HepG2 (cell line): ENCODE measurements at regions not wholly inside any gene's neighbourhood (a gene's known extent, or its start where the extent isn't known, plus 50 kb on each side); places are given as distances from the start of the nearest gene placed in this dataset.

Experiments used
- HOXA5 ChIP-seq: sonication (generic); formaldehyde crosslinking; IDR thresholded peaks from 2 replicates; pipeline ENCODE4 v1.4.0; 2020; ENCODE audit warnings: missing genetic modification reagents
- MEF2D ChIP-seq: sonication (generic); formaldehyde crosslinking; IDR thresholded peaks from 2 replicates; pipeline ENCODE4 v1.5.1; 2020; ENCODE audit warnings: mild to moderate bottlenecking, missing genetic modification reagents
- SIX4 ChIP-seq: sonication (generic); formaldehyde crosslinking; IDR thresholded peaks from 2 replicates; pipeline ENCODE4 v1.4.0; 2020; ENCODE audit warnings: missing genetic modification reagents
- SP2 ChIP-seq: sonication (generic); formaldehyde crosslinking; IDR thresholded peaks from 2 replicates; pipeline ENCODE4 v1.5.1; 2020; ENCODE audit warnings: mild to moderate bottlenecking, missing genetic modification reagents
- TARDBP ChIP-seq: sonication (generic); formaldehyde crosslinking; IDR thresholded peaks from 2 replicates; pipeline ENCODE4 v1.8.0; 2022; ENCODE audit warnings: mild to moderate bottlenecking, missing genetic modification reagents
- TCF7L2 ChIP-seq: IDR thresholded peaks from 2 replicates; pipeline ENCODE4 v1.6.1; 2011; ENCODE audit warnings: mild to moderate bottlenecking, low read depth, low read length, moderate library complexity
- ZMAT3 ChIP-seq: sonication (generic); formaldehyde crosslinking; conservative IDR thresholded peaks from 2 replicates; pipeline ENCODE4 v1.7.0; 2021; ENCODE audit warnings: missing genetic modification reagents
- ZNF124 ChIP-seq: sonication (generic); formaldehyde crosslinking; IDR thresholded peaks from 2 replicates; pipeline ENCODE4 v1.4.0; 2020; ENCODE audit warnings: missing genetic modification reagents
- ZNF33B ChIP-seq: sonication (generic); formaldehyde crosslinking; IDR thresholded peaks from 2 replicates; pipeline ENCODE4 v1.5.1; 2020; ENCODE audit warnings: mild to moderate bottlenecking, missing genetic modification reagents
- ZNF501 ChIP-seq: sonication (generic); formaldehyde crosslinking; IDR thresholded peaks from 2 replicates; pipeline ENCODE4 v1.5.1; 2020; ENCODE audit warnings: mild to moderate bottlenecking, moderate library complexity, missing genetic modification reagents
- ZNF580 ChIP-seq: IDR thresholded peaks from 2 replicates; pipeline ENCODE4 v1.6.1; 2016; ENCODE audit warnings: low read depth, borderline replicate concordance
- ZNF619 ChIP-seq: sonication (generic); formaldehyde crosslinking; IDR thresholded peaks from 2 replicates; pipeline ENCODE4 v1.4.0; 2020; ENCODE audit warnings: mild to moderate bottlenecking, missing genetic modification reagents
- ZNF710 ChIP-seq: sonication (generic); formaldehyde crosslinking; IDR thresholded peaks from 2 replicates; pipeline ENCODE4 v1.5.0; 2020; ENCODE audit warnings: mild to moderate bottlenecking, missing genetic modification reagents, borderline replicate concordance
- ZNF878 ChIP-seq: sonication (generic); formaldehyde crosslinking; IDR thresholded peaks from 2 replicates; pipeline ENCODE4 v1.8.1; 2023; ENCODE audit warnings: mild to moderate bottlenecking, missing genetic modification reagents, moderate library complexity

GRCh38 chr2:41827354-41827971 lies 220.4 kb upstream of the PKDCC start (continued):
- no peak for TF ChIP-seq ZNF710 (CRISPR knock-in tag)
- no peak for TF ChIP-seq ZNF619 (CRISPR knock-in tag)
- TF ChIP-seq ZNF124 (CRISPR knock-in tag) = no peak
- TF ChIP-seq SP2 = no peak
- 0 out of 2 replicates have a peak, but pooled peaks have one; percentile 34 for TF ChIP-seq HOXA5 (CRISPR knock-in tag)
- TF ChIP-seq ZMAT3 (CRISPR knock-in tag) = no peak
- no peak for TF ChIP-seq ZNF501
- TF ChIP-seq TCF7L2 = no peak
- peak; percentile 60; the same call in 1 of the 2 replicates for TF ChIP-seq MEF2D
- TF ChIP-seq SIX4 (CRISPR knock-in tag) = no peak
- 0 out of 2 replicates have a peak, but pooled peaks have one; percentile 24 for TF ChIP-seq ZNF33B
- no peak for TF ChIP-seq ZNF878
- TF ChIP-seq ZNF580 (CRISPR knock-in tag) = no peak
- no peak for TF ChIP-seq TARDBP (CRISPR knock-in tag)
